WTC11 (cell line): ENCODE measurements at regions not wholly inside any gene's neighbourhood (a gene's known extent, or its start where the extent isn't known, plus 50 kb on each side); places are given as distances from the start of the nearest gene placed in this dataset.

ENCODE experiments used
- ATAC-seq: fragments of 200-7000 bp; cut with Tn5 transposase; 2 replicates; pipeline ENCODE4 v1.10.0; 2021; ENCODE audit warnings: mild to moderate bottlenecking, moderate library complexity
- CTCF ChIA-PET: fragments of 300-600 bp; sonication (Branson Sonifier 250); formaldehyde crosslinking; loops from one replicate; lab custom pipeline; 2021; ENCODE audit warnings: antibody characterized with exemption; lab: Charles Lee
- POLR2A ChIA-PET: fragments of 350-600 bp; sonication (Branson Sonifier 250); formaldehyde crosslinking; loops from one replicate; lab custom pipeline; 2021; ENCODE audit warnings: antibody characterized with exemption; lab: Charles Lee
- DNase-seq: peaks from one replicate; pipeline ENCODE4 v3.0.0; 2021; ENCODE audit warnings: low spot score
- H3K27ac Mint-ChIP-seq: 2 replicates; pipeline ENCODE4 v1.8.0; 2021; ENCODE audit warnings: mixed read lengths
- H3K27me3 Mint-ChIP-seq: 2 replicates; pipeline ENCODE4 v1.8.0; 2021; ENCODE audit warnings: low read depth, mild to moderate bottlenecking, moderate library complexity, mixed read lengths
- H3K36me3 Mint-ChIP-seq: 2 replicates; pipeline ENCODE4 v1.8.0; 2021; ENCODE audit warnings: mixed read lengths
- H3K4me1 Mint-ChIP-seq: 2 replicates; pipeline ENCODE4 v1.8.0; 2022; ENCODE audit warnings: mixed read lengths
- H3K4me3 Mint-ChIP-seq: 2 replicates; pipeline ENCODE4 v1.8.0; 2021; ENCODE audit warnings: mild to moderate bottlenecking, moderate library complexity, mixed read lengths
- H3K9me3 Mint-ChIP-seq: 2 replicates; pipeline ENCODE4 v1.8.0; 2021; ENCODE audit warnings: mixed read lengths
- MXD4 ChIP-seq: fragments of 250-450 bp; sonication (Bioruptor Pico); IDR thresholded peaks from 2 replicates; pipeline ENCODE4 v1.8.0; 2021; ENCODE audit warnings: mild to moderate bottlenecking, moderate library complexity, borderline replicate concordance
- SMAD4 ChIP-seq: sonication (generic); formaldehyde crosslinking; IDR thresholded peaks from 2 replicates; pipeline ENCODE4 v1.8.0; 2022; ENCODE audit warnings: mild to moderate bottlenecking, missing genetic modification reagents
- TP53 ChIP-seq: sonication (generic); formaldehyde crosslinking; IDR thresholded peaks from 2 replicates; pipeline ENCODE4 v1.8.1; 2023; ENCODE audit warnings: mild to moderate bottlenecking, missing genetic modification reagents
- ZNF423 ChIP-seq: fragments of 250-450 bp; sonication (Bioruptor Pico); IDR thresholded peaks from 2 replicates; pipeline ENCODE4 v2.1.2; 2022; ENCODE audit warnings: mild to moderate bottlenecking, moderate library complexity
- TF ChIP-seq, protein P1 (sequence below): sonication (generic); formaldehyde crosslinking; IDR thresholded peaks from 2 replicates; pipeline ENCODE4 v1.8.0; 2023; ENCODE audit warnings: mild to moderate bottlenecking, missing genetic modification reagents
- TF ChIP-seq, protein P2 (sequence below): fragments of 250-450 bp; sonication (Bioruptor Pico); IDR thresholded peaks from 2 replicates; pipeline ENCODE4 v1.9.0; 2021; ENCODE audit warnings: mild to moderate bottlenecking, borderline replicate concordance
- TF ChIP-seq, protein P3 (sequence below): sonication (generic); formaldehyde crosslinking; conservative IDR thresholded peaks from 2 replicates; pipeline ENCODE4 v1.8.1; 2023; ENCODE audit warnings: mild to moderate bottlenecking, low read depth, missing genetic modification reagents, moderate library complexity

DNA sequence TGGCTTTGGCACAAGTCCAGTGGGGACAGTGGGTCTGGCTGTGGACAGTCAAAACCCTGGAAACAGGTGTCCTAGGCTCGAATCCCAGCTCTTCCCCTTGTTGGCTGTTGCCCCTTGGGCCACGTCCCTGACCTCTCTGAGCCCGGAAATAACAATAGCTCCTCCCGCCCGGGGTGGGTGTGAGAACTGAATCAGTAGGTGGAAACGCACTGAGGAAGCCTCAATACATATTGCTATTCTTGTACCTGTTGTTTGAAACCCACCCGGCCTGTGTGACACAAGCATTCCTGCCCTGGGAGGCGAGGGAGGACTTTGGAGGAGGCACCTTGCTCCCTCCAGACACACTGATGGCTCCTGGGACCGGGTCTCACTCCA lies 134.1 kb downstream of the OLFM1 start (continued):
- TF ChIP-seq, protein P1, sequence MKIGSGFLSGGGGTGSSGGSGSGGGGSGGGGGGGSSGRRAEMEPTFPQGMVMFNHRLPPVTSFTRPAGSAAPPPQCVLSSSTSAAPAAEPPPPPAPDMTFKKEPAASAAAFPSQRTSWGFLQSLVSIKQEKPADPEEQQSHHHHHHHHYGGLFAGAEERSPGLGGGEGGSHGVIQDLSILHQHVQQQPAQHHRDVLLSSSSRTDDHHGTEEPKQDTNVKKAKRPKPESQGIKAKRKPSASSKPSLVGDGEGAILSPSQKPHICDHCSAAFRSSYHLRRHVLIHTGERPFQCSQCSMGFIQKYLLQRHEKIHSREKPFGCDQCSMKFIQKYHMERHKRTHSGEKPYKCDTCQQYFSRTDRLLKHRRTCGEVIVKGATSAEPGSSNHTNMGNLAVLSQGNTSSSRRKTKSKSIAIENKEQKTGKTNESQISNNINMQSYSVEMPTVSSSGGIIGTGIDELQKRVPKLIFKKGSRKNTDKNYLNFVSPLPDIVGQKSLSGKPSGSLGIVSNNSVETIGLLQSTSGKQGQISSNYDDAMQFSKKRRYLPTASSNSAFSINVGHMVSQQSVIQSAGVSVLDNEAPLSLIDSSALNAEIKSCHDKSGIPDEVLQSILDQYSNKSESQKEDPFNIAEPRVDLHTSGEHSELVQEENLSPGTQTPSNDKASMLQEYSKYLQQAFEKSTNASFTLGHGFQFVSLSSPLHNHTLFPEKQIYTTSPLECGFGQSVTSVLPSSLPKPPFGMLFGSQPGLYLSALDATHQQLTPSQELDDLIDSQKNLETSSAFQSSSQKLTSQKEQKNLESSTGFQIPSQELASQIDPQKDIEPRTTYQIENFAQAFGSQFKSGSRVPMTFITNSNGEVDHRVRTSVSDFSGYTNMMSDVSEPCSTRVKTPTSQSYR (CRISPR knock-in tag), result no peak
- TF ChIP-seq TP53 (CRISPR knock-in tag), result no peak
- TF ChIP-seq, protein P2, sequence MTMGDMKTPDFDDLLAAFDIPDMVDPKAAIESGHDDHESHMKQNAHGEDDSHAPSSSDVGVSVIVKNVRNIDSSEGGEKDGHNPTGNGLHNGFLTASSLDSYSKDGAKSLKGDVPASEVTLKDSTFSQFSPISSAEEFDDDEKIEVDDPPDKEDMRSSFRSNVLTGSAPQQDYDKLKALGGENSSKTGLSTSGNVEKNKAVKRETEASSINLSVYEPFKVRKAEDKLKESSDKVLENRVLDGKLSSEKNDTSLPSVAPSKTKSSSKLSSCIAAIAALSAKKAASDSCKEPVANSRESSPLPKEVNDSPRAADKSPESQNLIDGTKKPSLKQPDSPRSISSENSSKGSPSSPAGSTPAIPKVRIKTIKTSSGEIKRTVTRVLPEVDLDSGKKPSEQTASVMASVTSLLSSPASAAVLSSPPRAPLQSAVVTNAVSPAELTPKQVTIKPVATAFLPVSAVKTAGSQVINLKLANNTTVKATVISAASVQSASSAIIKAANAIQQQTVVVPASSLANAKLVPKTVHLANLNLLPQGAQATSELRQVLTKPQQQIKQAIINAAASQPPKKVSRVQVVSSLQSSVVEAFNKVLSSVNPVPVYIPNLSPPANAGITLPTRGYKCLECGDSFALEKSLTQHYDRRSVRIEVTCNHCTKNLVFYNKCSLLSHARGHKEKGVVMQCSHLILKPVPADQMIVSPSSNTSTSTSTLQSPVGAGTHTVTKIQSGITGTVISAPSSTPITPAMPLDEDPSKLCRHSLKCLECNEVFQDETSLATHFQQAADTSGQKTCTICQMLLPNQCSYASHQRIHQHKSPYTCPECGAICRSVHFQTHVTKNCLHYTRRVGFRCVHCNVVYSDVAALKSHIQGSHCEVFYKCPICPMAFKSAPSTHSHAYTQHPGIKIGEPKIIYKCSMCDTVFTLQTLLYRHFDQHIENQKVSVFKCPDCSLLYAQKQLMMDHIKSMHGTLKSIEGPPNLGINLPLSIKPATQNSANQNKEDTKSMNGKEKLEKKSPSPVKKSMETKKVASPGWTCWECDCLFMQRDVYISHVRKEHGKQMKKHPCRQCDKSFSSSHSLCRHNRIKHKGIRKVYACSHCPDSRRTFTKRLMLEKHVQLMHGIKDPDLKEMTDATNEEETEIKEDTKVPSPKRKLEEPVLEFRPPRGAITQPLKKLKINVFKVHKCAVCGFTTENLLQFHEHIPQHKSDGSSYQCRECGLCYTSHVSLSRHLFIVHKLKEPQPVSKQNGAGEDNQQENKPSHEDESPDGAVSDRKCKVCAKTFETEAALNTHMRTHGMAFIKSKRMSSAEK (CRISPR knock-in tag), result no peak

DNA sequence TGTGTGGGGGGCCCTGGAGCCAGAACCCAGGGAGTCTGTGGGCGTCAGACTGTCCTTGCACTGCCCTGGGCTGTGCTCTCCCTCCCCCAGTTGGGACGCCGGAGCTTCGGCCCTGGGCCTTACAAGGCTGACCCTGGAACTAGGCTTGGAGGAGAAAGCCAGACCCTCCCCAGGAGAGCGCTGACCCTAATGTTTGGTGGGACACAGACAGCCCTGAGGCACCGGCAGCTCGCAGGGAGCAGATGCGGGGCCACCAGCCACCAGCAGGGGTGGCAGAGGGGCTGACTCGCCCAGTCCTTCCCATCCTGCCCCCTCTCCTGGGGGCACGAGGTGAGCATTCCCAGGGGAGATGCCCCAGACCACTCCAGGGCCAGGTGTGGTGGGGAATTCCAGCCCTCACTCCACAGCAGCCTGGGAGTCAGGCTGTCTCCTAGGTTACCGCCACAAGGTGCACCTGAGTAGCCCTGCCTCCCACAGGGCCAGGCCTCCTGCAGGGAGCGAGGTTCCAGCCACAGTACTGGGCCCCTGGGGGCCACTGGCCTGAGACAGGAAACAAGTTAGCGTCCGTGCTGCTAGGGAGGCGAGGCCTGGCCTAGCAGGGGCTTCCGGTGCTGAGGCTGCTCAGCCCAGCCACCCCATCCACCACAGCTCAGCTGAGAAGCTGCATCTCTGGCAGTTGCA lies 134.6 kb downstream of the OLFM1 start:
- peak; percentile 46 for DNase-seq
- no peaks in the 10 kb centered on the region for H3K27me3 Mint-ChIP-seq
- H3K36me3 Mint-ChIP-seq, result no peaks in the 10 kb centered on the region
- peak; percentile 54 for ATAC-seq
- no peak overlapping the region for H3K27ac Mint-ChIP-seq
- no peak overlapping the region for H3K4me3 Mint-ChIP-seq
- POLR2A ChIA-PET, result interaction anchor here (0.8 kb wide), 1 partner anchor 121 kb away, joined by 3 read pairs; no protein-coding TSS in a partner anchor
- peaks cover 52% of the 10 kb centered on the region for H3K4me1 Mint-ChIP-seq
- no peaks in the 10 kb centered on the region for H3K9me3 Mint-ChIP-seq
- peak; percentile 90 for TF ChIP-seq ZNF423 (CRISPR knock-in tag)
- TF ChIP-seq, protein P3, sequence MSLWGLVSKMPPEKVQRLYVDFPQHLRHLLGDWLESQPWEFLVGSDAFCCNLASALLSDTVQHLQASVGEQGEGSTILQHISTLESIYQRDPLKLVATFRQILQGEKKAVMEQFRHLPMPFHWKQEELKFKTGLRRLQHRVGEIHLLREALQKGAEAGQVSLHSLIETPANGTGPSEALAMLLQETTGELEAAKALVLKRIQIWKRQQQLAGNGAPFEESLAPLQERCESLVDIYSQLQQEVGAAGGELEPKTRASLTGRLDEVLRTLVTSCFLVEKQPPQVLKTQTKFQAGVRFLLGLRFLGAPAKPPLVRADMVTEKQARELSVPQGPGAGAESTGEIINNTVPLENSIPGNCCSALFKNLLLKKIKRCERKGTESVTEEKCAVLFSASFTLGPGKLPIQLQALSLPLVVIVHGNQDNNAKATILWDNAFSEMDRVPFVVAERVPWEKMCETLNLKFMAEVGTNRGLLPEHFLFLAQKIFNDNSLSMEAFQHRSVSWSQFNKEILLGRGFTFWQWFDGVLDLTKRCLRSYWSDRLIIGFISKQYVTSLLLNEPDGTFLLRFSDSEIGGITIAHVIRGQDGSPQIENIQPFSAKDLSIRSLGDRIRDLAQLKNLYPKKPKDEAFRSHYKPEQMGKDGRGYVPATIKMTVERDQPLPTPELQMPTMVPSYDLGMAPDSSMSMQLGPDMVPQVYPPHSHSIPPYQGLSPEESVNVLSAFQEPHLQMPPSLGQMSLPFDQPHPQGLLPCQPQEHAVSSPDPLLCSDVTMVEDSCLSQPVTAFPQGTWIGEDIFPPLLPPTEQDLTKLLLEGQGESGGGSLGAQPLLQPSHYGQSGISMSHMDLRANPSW (CRISPR knock-in tag), result no peak
- CTCF ChIA-PET, result interaction anchor here (0.6 to 1.4 kb wide), 4 partner anchors 9 to 135 kb away, joined by 3 to 7 read pairs (median 4); no protein-coding TSS in a partner anchor

DNA sequence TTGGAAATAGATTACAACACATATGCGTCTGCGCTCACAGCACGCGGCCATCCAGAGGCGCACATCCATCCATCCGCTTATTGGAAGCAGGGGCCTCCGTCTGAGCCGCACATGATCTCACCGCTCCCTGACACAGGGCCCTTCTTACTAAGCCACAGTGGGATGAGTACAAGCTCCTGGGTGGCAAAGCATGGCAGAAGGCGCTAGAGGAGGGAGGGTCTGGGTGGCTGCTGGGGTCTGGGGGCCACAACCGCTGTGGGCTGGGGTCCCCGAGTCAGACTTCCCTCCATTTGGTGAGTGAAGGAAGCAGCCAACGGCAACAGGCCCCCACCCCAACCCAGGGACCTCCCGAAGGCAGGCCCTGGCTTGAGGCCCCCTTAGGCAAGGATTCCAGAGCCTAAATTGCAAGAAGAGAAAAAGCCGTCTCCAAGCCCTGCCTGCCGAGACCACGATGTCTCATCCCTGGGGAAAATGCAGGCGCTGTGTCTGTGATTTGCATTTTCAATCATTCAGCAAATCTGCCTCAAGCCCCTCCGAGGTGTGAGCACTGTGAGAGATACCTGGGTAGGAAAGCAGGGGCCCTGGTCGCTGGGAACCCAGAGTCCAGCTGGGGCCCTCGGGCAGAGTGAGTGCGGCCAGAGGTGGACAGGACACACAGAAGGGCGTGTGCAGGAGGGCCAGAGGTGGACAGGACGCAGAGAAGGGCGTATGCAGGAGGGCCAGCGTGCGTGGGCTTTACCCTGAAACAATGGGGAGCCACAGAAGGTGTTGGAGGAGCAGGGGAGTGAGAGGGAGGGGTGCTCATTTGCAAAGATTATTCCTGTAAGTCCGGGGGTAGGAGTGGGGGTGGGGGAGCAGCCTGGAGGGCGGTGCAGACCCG lies 135.7 kb downstream of the OLFM1 start:
- Mint-ChIP-seq H3K27ac (peak overlapping the region; percentile 63; the same call in 1 of the 2 replicates), H3K4me3 (no peak overlapping the region), H3K9me3 (no peaks in the 10 kb centered on the region), H3K36me3 (no peaks in the 10 kb centered on the region), H3K4me1 (peaks cover 42% of the 10 kb centered on the region), H3K27me3 (no peaks in the 10 kb centered on the region)
- no peak for ATAC-seq
- TF ChIP-seq MXD4, result no peak
- no peak for TF ChIP-seq SMAD4
- no peak for TF ChIP-seq TP53 (CRISPR knock-in tag)
- ChIA-PET CTCF (interaction anchor here (1.7 kb wide), 1 partner anchor 29 kb away, joined by 4 read pairs; no protein-coding TSS in a partner anchor), POLR2A (no interaction called here)
- DNase-seq, result no peak
